ENCODE measurements at regions not wholly inside any gene's neighbourhood (a gene's known extent, or its start where the extent isn't known, plus 50 kb on each side); places are given as distances from the start of the nearest gene placed in this dataset.

- Histone ChIP-seq H3K4me3 (ENCODE audit: insufficient read depth, low read depth, low read length) (no peak overlapping the region), H3K4ac (ENCODE audit: low read depth, low read length) (no peak overlapping the region), H2AK5ac (ENCODE audit: low read depth, low read length) (no peak overlapping the region), H3K79me1 (ENCODE audit: low read depth in 1 of 2, low read length in 2 of 2) (no peaks in the 10 kb centered on the region), H3K14ac (replicated peaks; ENCODE audit: low read depth, low read length) (no peak overlapping the region), H3K36me3 (ENCODE audit: control insufficient read depth, insufficient read depth, low read length) (no peaks in the 10 kb centered on the region), H3K9me1 (ENCODE audit: insufficient read depth, low read length) (no peaks in the 10 kb centered on the region), H2BK20ac (ENCODE audit: low read depth, low read length) (no peak overlapping the region), H4K8ac (ENCODE audit: low read depth in 2 of 2, low read length in 2 of 2) (0 out of 4 replicates have a peak overlapping the region, but pooled peaks of 1 of the 2 experiments have one; percentile 12), H3K4me2 (ENCODE audit: low read depth, low read length) (peak overlapping the region; percentile 7; the same call in 1 of the 2 replicates), H3K56ac (ENCODE audit: extremely low read depth, insufficient read depth, low read length) (no peak overlapping the region), H3K9me3 (ENCODE audit: control insufficient read depth, insufficient read depth, low read length) (no peaks in the 10 kb centered on the region), H3K27me3 (ENCODE audit: control insufficient read depth, insufficient read depth, low read length) (peaks cover 2% of the 10 kb centered on the region; the same call in 1 of the 2 replicates), H3K23ac (ENCODE audit: low read depth, low read length) (no peak overlapping the region), H4K5ac (ENCODE audit: low read depth, low read length) (no peak overlapping the region), H2BK15ac (ENCODE audit: low read depth, low read length) (no peak overlapping the region), H2AFZ (replicated peaks; ENCODE audit: low read length, poor library complexity) (no peak overlapping the region), H2BK5ac (ENCODE audit: low read depth, low read length, poor library complexity, severe bottlenecking) (peak overlapping the region; percentile 49), H3K9ac (ENCODE audit: low read depth, low read length) (no peak overlapping the region), H3K27ac (ENCODE audit: insufficient read depth, low read length) (no peak overlapping the region), H3K18ac (ENCODE audit: low read depth, low read length) (no peak overlapping the region), H3K4me1 (ENCODE audit: control insufficient read depth, insufficient read depth, low read length) (no peaks in the 10 kb centered on the region), H4K91ac (ENCODE audit: insufficient read depth, low read depth, low read length) (no peak overlapping the region), H2AK9ac (replicated peaks; ENCODE audit: low read depth, low read length, poor library complexity) (no peak overlapping the region), H4K20me1 (ENCODE audit: insufficient read depth, low read length) (no peaks in the 10 kb centered on the region), H2BK120ac (ENCODE audit: low read depth, low read length) (no peak overlapping the region; the same call in 1 of the 2 replicates)
- ATAC-seq (ENCODE audit: low read depth) (no peak; the same call in 1 of the 2 replicates), DNase-seq (peak; percentile 3)
- TF ChIP-seq MAFK (IDR thresholded peaks at IDR 0.05; ENCODE audit: low read depth, low read length) (no peak), MAZ (IDR thresholded peaks at IDR 0.05; ENCODE audit: borderline replicate concordance, low read depth, low read length) (no peak), CTCF (conservative IDR thresholded peaks at IDR 0.05; ENCODE audit: low read depth, low read length) (0 out of 2 replicates have a peak, but pooled peaks have one; percentile 8), FOS (IDR thresholded peaks at IDR 0.05; ENCODE audit: low read depth, low read length) (no peak)
- in situ Hi-C loops (cut with MboI; ENCODE audit: low sequenced_read_pairs) (no loop called here), intact Hi-C loops (cut with micrococcal nuclease) (loop anchor here (5.0 kb wide), 1 partner anchor 79 kb away; no protein-coding TSS in a partner anchor), dilution Hi-C loops (cut with HindIII; ENCODE audit: low sequenced_read_pairs, unreplicated experiment) (no loop called here)
- 100% methylated on average over 1 of the region's 2 CpGs; no CpG with 5 or more reads in 1 of the 2 experiments for WGBS, 2 experiments (ENCODE audit: extremely low coverage in 2 of 2, insufficient read length in 1 of 2)
- ChIA-PET CTCF (no interaction called here), POLR2A (ENCODE audit: unreplicated experiment) (no interaction called here)
- BruUV-seq (replicated peaks) = no TSS peak
Measured at GRCh38 chrX:45596188-45596808, 395.6 kb upstream of the DIPK2B start.

All from IMR-90 (cell line).